NB4 (cell line): ENCODE measurements at regions not wholly inside any gene's neighbourhood (a gene's known extent, or its start where the extent isn't known, plus 50 kb on each side); places are given as distances from the start of the nearest gene placed in this dataset.
"Not testable (repeated sequence)": the region's sequence is repeated elsewhere in the genome, so short reads cannot be mapped to it uniquely, and the experiment has no call there.

ENCODE experiments used
- DNase-seq: peaks from one replicate; pipeline ENCODE4 v3.0.0; 2010; ENCODE audit warnings: low read depth
- H3K4me3 ChIP-seq: one replicate; pipeline ENCODE4 v1.5.1; 2011; ENCODE audit warnings: mild to moderate bottlenecking, low read depth, low read length, moderate library complexity
- MYC ChIP-seq: IDR thresholded peaks from 2 replicates; pipeline ENCODE4 v1.6.1; 2011; ENCODE audit warnings: low read depth, low read length
- POLR2A ChIP-seq: IDR thresholded peaks from 2 replicates; pipeline ENCODE4 v1.6.1; 2011; ENCODE audit warnings: mild to moderate bottlenecking; ENCODE audit not compliant: insufficient read length; ENCODE audit errors: extremely low read depth
- TF ChIP-seq, protein P1 (sequence below): IDR thresholded peaks from one replicate; pipeline ENCODE4 v1.5.1; 2012; ENCODE audit warnings: low read depth, low read length
- TF ChIP-seq, protein P2 (sequence below): IDR thresholded peaks from 2 replicates; pipeline ENCODE4 v1.6.1; 2011; ENCODE audit warnings: low read depth, low read length

DNA sequence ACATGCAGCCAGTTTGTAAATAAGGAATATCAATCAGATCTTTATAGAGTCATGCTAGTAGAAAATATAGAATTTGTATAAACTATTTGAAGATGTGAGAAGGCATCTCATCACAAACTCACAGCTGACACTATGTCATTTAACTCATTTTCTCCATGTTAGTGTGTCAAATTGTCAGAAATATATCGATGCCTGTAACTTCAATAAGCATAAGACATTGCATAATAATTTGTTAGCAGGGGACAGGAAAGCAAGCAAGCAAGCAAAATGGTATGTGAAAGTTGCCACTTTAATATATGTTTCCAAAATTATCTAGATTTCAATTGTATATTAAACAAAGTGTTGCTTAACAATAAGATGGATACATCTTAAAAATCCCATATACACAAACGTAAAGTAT is 571.0 kb downstream of the ARL4A start:
- no peak for TF ChIP-seq POLR2A
- no peak for TF ChIP-seq MYC
- TF ChIP-seq, protein P1, sequence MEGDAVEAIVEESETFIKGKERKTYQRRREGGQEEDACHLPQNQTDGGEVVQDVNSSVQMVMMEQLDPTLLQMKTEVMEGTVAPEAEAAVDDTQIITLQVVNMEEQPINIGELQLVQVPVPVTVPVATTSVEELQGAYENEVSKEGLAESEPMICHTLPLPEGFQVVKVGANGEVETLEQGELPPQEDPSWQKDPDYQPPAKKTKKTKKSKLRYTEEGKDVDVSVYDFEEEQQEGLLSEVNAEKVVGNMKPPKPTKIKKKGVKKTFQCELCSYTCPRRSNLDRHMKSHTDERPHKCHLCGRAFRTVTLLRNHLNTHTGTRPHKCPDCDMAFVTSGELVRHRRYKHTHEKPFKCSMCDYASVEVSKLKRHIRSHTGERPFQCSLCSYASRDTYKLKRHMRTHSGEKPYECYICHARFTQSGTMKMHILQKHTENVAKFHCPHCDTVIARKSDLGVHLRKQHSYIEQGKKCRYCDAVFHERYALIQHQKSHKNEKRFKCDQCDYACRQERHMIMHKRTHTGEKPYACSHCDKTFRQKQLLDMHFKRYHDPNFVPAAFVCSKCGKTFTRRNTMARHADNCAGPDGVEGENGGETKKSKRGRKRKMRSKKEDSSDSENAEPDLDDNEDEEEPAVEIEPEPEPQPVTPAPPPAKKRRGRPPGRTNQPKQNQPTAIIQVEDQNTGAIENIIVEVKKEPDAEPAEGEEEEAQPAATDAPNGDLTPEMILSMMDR = no peak
- TF ChIP-seq, protein P2, sequence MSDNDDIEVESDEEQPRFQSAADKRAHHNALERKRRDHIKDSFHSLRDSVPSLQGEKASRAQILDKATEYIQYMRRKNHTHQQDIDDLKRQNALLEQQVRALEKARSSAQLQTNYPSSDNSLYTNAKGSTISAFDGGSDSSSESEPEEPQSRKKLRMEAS = no peak
- DNase-seq = no peak
- H3K4me3 ChIP-seq = no peak overlapping the region

DNA sequence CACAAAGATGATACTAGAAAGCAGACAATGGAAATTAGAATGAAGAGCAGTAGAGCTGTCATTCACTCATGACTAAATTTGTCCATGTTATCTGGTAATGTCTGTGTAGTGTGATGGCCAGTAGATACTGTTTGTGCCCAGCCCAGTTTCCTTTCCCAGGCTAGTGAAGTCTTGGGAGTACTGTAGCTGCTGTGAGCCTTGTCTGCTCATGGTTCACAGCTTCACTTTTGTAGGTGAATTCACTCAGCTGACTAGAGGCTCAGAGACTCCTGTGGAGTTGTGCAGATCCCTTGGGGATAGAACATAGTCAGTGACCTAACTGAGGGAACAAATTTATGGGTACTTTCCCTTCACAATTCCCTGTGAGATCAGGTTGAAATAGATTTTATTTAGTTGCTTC is 572.5 kb downstream of the ARL4A start:
- no peak overlapping the region for H3K4me3 ChIP-seq
- no peak for DNase-seq
- TF ChIP-seq, protein P2 = no peak
- TF ChIP-seq, protein P1 = no peak
- TF ChIP-seq POLR2A (no peak), MYC (no peak)

DNA sequence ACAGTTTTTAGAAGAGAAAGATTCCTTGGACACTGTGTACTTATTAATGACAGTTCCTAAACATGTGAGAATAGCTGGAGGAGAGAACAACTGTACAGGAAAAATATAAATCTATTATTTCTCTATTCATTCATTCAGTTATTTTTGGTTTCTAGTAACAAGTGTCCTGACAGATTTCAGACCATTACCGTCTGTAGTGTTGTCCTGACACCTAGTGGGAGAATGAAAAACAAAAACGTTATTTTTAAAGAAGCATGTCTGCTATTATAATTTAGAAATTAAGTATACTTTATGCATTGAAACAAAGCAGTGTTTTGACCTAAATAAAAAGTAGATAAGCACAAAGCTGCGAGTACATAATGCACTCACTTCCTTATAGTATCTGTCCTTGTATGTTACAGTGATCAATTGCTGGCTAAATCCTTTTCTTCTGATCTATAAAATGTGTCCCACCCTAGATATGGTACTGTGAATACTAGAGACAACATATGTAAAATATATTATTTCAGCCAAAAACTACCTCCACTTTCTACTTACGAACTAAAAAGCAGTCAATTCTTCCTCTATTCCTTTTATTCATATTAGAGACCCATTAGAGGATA is 575.6 kb downstream of the ARL4A start:
- H3K4me3 ChIP-seq = no peak overlapping the region
- DNase-seq = peak; percentile 61
- TF ChIP-seq, protein P1 = peak; percentile 42
- no peak for TF ChIP-seq MYC

DNA sequence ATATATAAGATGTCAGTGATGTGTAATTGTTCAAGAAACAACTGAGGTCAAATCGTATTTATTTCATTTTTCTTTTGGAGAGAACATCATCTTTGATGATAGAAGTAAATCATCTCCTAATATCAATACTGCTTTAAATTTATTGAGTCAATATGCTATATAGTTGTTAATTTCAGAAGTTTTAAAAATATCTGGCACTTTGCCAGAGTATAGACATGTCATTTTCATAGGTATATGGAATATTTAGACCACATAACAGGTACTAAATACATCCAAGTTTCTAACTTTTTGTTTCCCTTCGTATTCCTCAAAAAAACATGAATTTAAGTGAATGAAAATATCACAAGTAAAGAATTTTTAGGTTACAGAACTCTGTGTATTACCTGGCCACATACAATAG is 577.8 kb downstream of the ARL4A start:
- no peak overlapping the region for H3K4me3 ChIP-seq
- TF ChIP-seq, protein P2 = no peak
- TF ChIP-seq MYC = no peak
- TF ChIP-seq POLR2A = no peak
- TF ChIP-seq, protein P1 = no peak
- DNase-seq = no peak

DNA sequence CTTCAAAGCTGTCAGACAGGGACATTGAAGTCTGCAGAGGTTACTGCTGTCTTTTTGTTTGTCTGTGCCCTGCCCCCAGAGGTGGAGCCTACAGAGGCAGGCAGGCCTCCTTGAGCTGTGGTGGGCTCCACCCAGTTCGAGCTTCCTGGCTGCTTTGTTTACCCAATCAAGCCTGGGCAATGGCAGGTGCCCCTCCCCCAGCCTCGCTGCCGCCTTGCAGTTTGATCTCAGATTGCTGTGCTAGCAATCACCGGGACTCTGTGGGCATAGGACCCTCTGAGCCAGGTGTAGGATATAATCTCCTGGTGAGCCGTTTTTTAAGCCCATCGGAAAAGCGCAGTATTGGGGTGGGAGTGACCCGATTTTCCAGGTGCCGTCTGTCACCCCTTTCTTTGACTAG is 586.8 kb downstream of the ARL4A start:
- H3K4me3 ChIP-seq, DNase-seq: not testable (repeated sequence)

DNA sequence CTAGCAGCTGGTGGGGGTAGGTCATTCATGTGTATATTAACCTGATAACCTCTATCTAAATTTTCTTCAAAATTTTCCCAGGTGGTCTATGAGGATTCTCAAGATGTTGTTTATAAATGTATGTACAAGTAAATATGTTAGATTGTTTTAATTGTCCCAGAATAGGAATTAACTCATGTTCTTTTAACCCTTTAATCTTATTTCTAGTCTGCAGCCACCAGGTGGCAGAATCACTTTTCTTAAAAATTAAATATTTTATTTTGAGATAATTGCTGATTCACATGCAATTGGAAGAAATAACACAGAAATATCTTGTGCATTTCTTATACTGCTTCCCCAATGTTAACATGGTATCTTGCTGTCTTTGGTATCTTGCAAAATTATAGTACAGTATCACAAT is 589.5 kb downstream of the ARL4A start:
- H3K4me3 ChIP-seq = no peak overlapping the region
- TF ChIP-seq MYC (no peak), POLR2A (no peak)
- TF ChIP-seq, protein P2 = no peak
- TF ChIP-seq, protein P1 = peak; percentile 24
- peak; percentile 9 for DNase-seq

DNA sequence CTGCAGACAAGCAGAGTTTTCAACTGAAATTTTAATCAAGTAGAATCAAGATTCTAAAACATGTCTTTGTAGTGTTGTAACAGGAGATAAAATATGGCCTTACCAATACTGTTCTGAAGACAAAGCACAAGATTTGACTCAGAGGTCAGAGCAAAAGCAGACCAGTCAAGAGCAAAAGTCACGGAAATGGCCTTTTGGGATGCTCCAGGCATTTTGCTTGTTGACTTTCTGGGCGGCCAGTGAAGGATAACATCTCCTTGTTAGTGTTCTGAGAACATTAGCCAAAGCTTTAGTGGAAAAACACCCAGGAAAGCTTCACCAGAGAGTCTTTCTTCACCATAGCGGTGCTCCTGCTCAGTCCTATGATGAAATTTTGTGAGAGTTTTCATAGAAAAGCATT is 590.6 kb downstream of the ARL4A start:
- TF ChIP-seq, protein P2 = no peak
- no peak for TF ChIP-seq MYC
- TF ChIP-seq, protein P1 = no peak
- H3K4me3 ChIP-seq = no peak overlapping the region
- no peak for DNase-seq
